ENCODE measurements at regions not wholly inside any gene's neighbourhood (a gene's known extent, or its start where the extent isn't known, plus 50 kb on each side); places are given as distances from the start of the nearest gene placed in this dataset.

GRCh38 chr15:25094066-25094465 is 139.3 kb downstream of the SNRPN start:
- WGBS (ENCODE audit: low lambda C conversion rate) = 63% methylated on average over 3 of the region's 5 CpGs
- no peak overlapping the region for H3K4me2 ChIP-seq
- ChIA-PET CTCF (no interaction called here), POLR2A (no interaction called here)
- no peak overlapping the region for H3K4me3 ChIP-seq (ENCODE audit: low read depth in 2 of 2, low read length in 1 of 2)
- no peak overlapping the region for H3K9ac ChIP-seq
- no peaks in the 10 kb centered on the region for H4K20me1 ChIP-seq (ENCODE audit: insufficient read depth)
- DNase-seq = no peak
- no peaks in the 10 kb centered on the region for H3K9me2 ChIP-seq
- TF ChIP-seq TAF1 (IDR thresholded peaks at IDR 0.05; ENCODE audit: borderline replicate concordance, low read depth, low read length) = no peak
- no peak for TF ChIP-seq MXI1 (IDR thresholded peaks at IDR 0.05; ENCODE audit: low read depth, low read length)
- TF ChIP-seq EP300 (IDR thresholded peaks at IDR 0.05; ENCODE audit: borderline replicate concordance in 1 of 2, low read depth in 1 of 2, low read length in 1 of 2) = no peak
- no peak for TF ChIP-seq YY1 (IDR thresholded peaks at IDR 0.05; ENCODE audit: low read depth)
- no peak for TF ChIP-seq PBX3 (IDR thresholded peaks at IDR 0.05)
- no peak for TF ChIP-seq ELF1 (IDR thresholded peaks at IDR 0.05)
- no peak for TF ChIP-seq TCF12 (IDR thresholded peaks at IDR 0.05)
- no peak for TF ChIP-seq RXRA (IDR thresholded peaks at IDR 0.05; ENCODE audit: borderline replicate concordance, low read depth)
- no peak overlapping the region for H2AFZ ChIP-seq (ENCODE audit: low read depth)
- no peaks in the 10 kb centered on the region for H3K9me3 ChIP-seq
- H3K79me2 ChIP-seq (ENCODE audit: insufficient read depth) = no peaks in the 10 kb centered on the region
- no peak overlapping the region for H3K27ac ChIP-seq (ENCODE audit: low read depth in 2 of 2, low read length in 1 of 2)
- peaks cover 33 to 76% of the 10 kb centered on the region in 2 experiments for H3K36me3 ChIP-seq (replicated peaks in 1 of 2; ENCODE audit: control insufficient read depth in 1 of 2, insufficient read depth in 2 of 2, low read length in 1 of 2)
- no peaks in the 10 kb centered on the region for H3K27me3 ChIP-seq (ENCODE audit: insufficient read depth)
- H3F3A ChIP-seq (replicated peaks; ENCODE audit: insufficient read depth) = no peaks in the 10 kb centered on the region
- no peaks in the 10 kb centered on the region for H3K4me1 ChIP-seq (ENCODE audit: control insufficient read depth in 1 of 2, insufficient read depth in 2 of 2, low read depth in 1 of 2, low read length in 1 of 2)

GRCh38 chr15:25094519-25094918 is 139.7 kb downstream of the SNRPN start:
- Histone ChIP-seq H3F3A (replicated peaks; ENCODE audit: insufficient read depth) (no peaks in the 10 kb centered on the region), H3K27me3 (ENCODE audit: insufficient read depth) (no peaks in the 10 kb centered on the region), H3K9ac (no peak overlapping the region), H3K4me3 (ENCODE audit: low read depth in 2 of 2, low read length in 1 of 2) (no peak overlapping the region), H3K27ac (ENCODE audit: low read depth in 2 of 2, low read length in 1 of 2) (no peak overlapping the region), H3K4me2 (no peak overlapping the region), H3K4me1 (ENCODE audit: control insufficient read depth in 1 of 2, insufficient read depth in 2 of 2, low read depth in 1 of 2, low read length in 1 of 2) (no peaks in the 10 kb centered on the region), H3K9me2 (no peaks in the 10 kb centered on the region), H3K36me3 (replicated peaks in 1 of 2; ENCODE audit: control insufficient read depth in 1 of 2, insufficient read depth in 2 of 2, low read length in 1 of 2) (peaks cover 34 to 80% of the 10 kb centered on the region in 2 experiments), H2AFZ (ENCODE audit: low read depth) (no peak overlapping the region), H4K20me1 (ENCODE audit: insufficient read depth) (no peaks in the 10 kb centered on the region), H3K9me3 (no peaks in the 10 kb centered on the region), H3K79me2 (ENCODE audit: insufficient read depth) (no peaks in the 10 kb centered on the region)
- TF ChIP-seq USF2 (IDR thresholded peaks at IDR 0.05; ENCODE audit: borderline replicate concordance, low read depth, low read length) = no peak
- no peak for TF ChIP-seq JUND (IDR thresholded peaks at IDR 0.05)
- no peak for TF ChIP-seq RCOR1 (IDR thresholded peaks at IDR 0.05; ENCODE audit: low read length)
- no peak for TF ChIP-seq GATA2 (CRISPR knock-in tag; IDR thresholded peaks at IDR 0.05)
- TF ChIP-seq GABPA (IDR thresholded peaks at IDR 0.05; ENCODE audit: low read depth) = no peak
- no peak for TF ChIP-seq EZH2phosphoT487 (IDR thresholded peaks at IDR 0.05; ENCODE audit: borderline replicate concordance, low read depth)
- TF ChIP-seq SMC3 (IDR thresholded peaks at IDR 0.05; ENCODE audit: low read depth, low read length) = no peak
- TF ChIP-seq RAD21 (IDR thresholded peaks at IDR 0.05; ENCODE audit: low read length) = no peak
- no peak for TF ChIP-seq IRF3 (IDR thresholded peaks at IDR 0.05; ENCODE audit: low read depth, low read length)
- no peak for TF ChIP-seq TCF12 (IDR thresholded peaks at IDR 0.05)
- no peak for TF ChIP-seq NFIC (IDR thresholded peaks at IDR 0.05; ENCODE audit: borderline replicate concordance)
- TF ChIP-seq RXRA (IDR thresholded peaks at IDR 0.05; ENCODE audit: borderline replicate concordance, low read depth) = no peak
- TF ChIP-seq CTCF (IDR thresholded peaks at IDR 0.05) = no peak
- TF ChIP-seq ELF1 (IDR thresholded peaks at IDR 0.05) = no peak
- no peak for TF ChIP-seq TEAD4 (IDR thresholded peaks at IDR 0.05; ENCODE audit: borderline replicate concordance, insufficient read depth)
- no peak for TF ChIP-seq FOSL2 (IDR thresholded peaks at IDR 0.05; ENCODE audit: borderline replicate concordance, low read depth)
- TF ChIP-seq SIN3A (IDR thresholded peaks at IDR 0.05; ENCODE audit: borderline replicate concordance, low read depth, low read length) = no peak
- no peak for TF ChIP-seq MEF2A (IDR thresholded peaks at IDR 0.05; ENCODE audit: borderline replicate concordance, low read depth)
- no peak for DNase-seq
- CTCF ChIA-PET = interaction anchor here (0.7 kb wide), 1 partner anchor 699 kb away, joined by 3 read pairs; no protein-coding TSS in a partner anchor
- WGBS (ENCODE audit: low lambda C conversion rate) = 81% methylated on average over 4 of the region's 5 CpGs
- POLR2A ChIA-PET = no interaction called here
